ENCODE measurements at regions not wholly inside any gene's neighbourhood (a gene's known extent, or its start where the extent isn't known, plus 50 kb on each side); places are given as distances from the start of the nearest gene placed in this dataset.

DNA sequence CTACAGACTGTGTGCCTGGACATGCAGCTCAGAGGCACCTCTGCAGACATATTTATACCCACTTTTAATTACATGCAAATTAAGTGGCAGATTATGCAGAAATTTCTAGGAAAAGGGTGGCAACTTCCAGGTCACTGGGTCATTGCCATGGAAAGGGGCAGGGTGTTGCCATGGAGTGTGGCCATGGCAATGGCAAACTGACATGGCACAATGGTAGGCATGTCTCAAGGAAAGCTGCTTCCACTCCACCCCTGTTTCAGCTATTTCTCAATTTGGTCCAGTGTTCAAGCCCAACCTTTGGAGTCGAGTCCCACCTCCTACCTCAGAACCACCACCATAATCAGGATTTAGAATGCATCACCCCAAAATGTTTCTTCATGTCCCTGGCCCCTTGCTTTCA is 170.7 kb upstream of the TSHZ3 start:
- intact Hi-C loops (cut with DNase I; ENCODE audit: low total_unique reads) = no loop called here

DNA sequence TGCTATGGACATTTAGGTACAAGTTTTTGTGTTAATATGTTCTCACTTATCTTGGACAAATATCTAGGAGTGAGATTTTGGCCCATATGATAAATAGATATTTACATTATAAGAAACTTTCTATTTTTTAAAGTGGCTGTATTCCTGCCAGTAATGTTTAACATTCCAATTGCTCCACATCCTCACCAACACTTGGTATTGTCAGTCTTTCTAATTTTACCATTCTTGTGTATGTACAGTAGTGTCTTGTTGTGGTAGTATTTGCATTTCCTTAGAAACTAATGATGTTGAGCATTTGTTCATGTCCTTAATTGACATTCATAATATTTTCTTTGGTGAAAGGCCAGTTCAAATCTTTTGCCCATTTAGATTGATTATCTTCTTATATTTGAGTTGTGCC is 171.4 kb upstream of the TSHZ3 start:
- no peaks in the 10 kb centered on the region for H3K27me3 ChIP-seq
- intact Hi-C loops (cut with DNase I; ENCODE audit: low total_unique reads) = no loop called here
- no peaks in the 10 kb centered on the region for H3K4me1 ChIP-seq
- TF ChIP-seq POLR2A (IDR thresholded peaks at IDR 0.05) = no peak
- no peaks in the 10 kb centered on the region for H3K9me3 ChIP-seq
- no peak overlapping the region for H3K27ac ChIP-seq
- no peak overlapping the region for H3K4me3 ChIP-seq
- no peak for DNase-seq
- H3K36me3 ChIP-seq (ENCODE audit: low read depth, missing control alignments) = no peaks in the 10 kb centered on the region

More for the DNA sequence above, 170.7 kb upstream of the TSHZ3 start:
- WGBS, 2 donors = 84 to 100% methylated on average over 1 of the region's 1 CpG
- no peak for DNase-seq
- no peaks in the 10 kb centered on the region for H3K36me3 ChIP-seq (ENCODE audit: low read depth, missing control alignments)
- TF ChIP-seq, protein P1, sequence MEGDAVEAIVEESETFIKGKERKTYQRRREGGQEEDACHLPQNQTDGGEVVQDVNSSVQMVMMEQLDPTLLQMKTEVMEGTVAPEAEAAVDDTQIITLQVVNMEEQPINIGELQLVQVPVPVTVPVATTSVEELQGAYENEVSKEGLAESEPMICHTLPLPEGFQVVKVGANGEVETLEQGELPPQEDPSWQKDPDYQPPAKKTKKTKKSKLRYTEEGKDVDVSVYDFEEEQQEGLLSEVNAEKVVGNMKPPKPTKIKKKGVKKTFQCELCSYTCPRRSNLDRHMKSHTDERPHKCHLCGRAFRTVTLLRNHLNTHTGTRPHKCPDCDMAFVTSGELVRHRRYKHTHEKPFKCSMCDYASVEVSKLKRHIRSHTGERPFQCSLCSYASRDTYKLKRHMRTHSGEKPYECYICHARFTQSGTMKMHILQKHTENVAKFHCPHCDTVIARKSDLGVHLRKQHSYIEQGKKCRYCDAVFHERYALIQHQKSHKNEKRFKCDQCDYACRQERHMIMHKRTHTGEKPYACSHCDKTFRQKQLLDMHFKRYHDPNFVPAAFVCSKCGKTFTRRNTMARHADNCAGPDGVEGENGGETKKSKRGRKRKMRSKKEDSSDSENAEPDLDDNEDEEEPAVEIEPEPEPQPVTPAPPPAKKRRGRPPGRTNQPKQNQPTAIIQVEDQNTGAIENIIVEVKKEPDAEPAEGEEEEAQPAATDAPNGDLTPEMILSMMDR (IDR thresholded peaks at IDR 0.05) = no peak
- TF ChIP-seq POLR2A (IDR thresholded peaks at IDR 0.05) = no peak
- H3K27me3 ChIP-seq = no peaks in the 10 kb centered on the region
- H3K4me1 ChIP-seq = no peaks in the 10 kb centered on the region
- no peak overlapping the region for H3K27ac ChIP-seq
- no peaks in the 10 kb centered on the region for H3K9me3 ChIP-seq
- no peak overlapping the region for H3K4me3 ChIP-seq

DNA sequence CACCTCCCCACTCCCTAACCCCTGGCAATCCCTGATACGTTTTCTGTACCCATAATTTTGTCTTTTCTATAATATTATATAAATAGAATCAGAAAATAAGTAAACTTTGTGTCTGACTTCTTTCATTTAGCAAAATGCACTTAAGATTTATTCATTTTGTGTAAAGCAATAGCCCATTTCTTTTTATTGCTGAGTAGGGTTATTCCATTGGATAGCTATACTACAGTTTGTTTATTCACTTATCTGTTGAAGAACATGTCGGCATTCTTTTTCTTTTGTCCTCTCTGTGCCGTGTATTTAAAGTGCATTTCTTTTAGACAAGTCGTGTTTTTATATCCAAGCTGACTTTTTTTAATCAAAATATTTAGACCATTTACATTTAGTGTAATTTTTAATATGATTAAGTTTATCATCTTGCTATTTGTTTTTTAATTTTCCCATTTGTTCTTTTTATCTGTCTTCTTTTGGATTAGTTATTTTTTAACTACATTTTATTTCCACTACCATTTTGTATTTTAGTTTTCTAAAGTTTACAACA is 176.4 kb upstream of the TSHZ3 start:
- H3K27ac ChIP-seq = no peak overlapping the region
- H3K4me1 ChIP-seq = no peaks in the 10 kb centered on the region
- H3K4me3 ChIP-seq = no peak overlapping the region
- no peaks in the 10 kb centered on the region for H3K36me3 ChIP-seq (ENCODE audit: low read depth, missing control alignments)
- TF ChIP-seq, protein P1 (IDR thresholded peaks at IDR 0.05) = no peak
- no peak for TF ChIP-seq POLR2A (IDR thresholded peaks at IDR 0.05)
- H3K9me3 ChIP-seq = no peaks in the 10 kb centered on the region
- DNase-seq = no peak
- H3K27me3 ChIP-seq = no peaks in the 10 kb centered on the region
- intact Hi-C loops (cut with DNase I; ENCODE audit: low total_unique reads) = no loop called here
- WGBS, 2 donors = 88 to 94% methylated on average over 4 of the region's 4 CpGs

DNA sequence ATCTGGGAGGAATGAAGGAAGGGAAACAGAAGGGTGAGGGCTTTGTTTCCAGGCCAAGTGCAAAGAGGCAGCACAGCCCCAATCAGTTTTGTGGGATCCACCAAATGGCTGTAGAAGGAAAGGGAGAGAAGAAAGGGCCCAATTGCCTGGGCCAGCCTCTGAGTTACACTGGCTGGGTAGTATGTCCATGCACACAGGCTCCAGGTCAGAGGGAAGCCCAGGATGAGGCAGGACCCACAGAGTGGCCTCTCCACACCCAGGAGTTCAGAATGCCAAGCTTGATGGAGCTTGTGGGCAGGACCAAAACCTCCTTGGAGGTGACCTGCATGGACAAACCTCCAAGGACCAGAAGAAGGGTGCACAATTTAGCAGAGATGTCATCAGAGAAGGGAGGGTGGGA is 178.2 kb upstream of the TSHZ3 start:
- Histone ChIP-seq H3K4me1 (no peaks in the 10 kb centered on the region), H3K36me3 (ENCODE audit: low read depth, missing control alignments) (no peaks in the 10 kb centered on the region), H3K27me3 (no peaks in the 10 kb centered on the region), H3K9me3 (no peaks in the 10 kb centered on the region), H3K27ac (no peak overlapping the region), H3K4me3 (no peak overlapping the region)
- intact Hi-C loops (cut with DNase I; ENCODE audit: low total_unique reads) = no loop called here
- DNase-seq = no peak
- TF ChIP-seq POLR2A (IDR thresholded peaks at IDR 0.05) = no peak
- TF ChIP-seq, protein P1 (IDR thresholded peaks at IDR 0.05) = no peak

DNA sequence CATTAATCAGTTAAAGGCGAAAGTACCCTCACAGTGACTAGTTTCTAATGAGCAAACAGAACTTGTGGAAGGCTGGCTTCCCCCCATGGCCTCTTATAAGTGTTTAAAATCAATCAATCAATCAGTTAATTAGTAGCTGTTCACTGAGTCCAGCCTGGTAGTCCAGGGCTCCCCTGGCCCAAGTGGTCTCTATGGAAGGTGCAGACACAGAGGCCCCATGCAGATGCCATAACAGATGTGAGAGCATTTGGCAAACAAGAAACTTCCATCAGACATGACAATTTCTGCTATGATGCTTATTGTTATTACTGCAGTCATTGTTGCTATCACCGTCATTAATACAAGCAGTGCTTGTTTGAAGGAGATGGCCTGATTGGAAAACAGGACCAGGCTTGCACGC is 179.0 kb upstream of the TSHZ3 start:
- intact Hi-C loops (cut with DNase I; ENCODE audit: low total_unique reads) = no loop called here
- Histone ChIP-seq H3K4me3 (no peak overlapping the region), H3K9me3 (no peaks in the 10 kb centered on the region), H3K36me3 (ENCODE audit: low read depth, missing control alignments) (no peaks in the 10 kb centered on the region), H3K27me3 (no peaks in the 10 kb centered on the region), H3K27ac (no peak overlapping the region), H3K4me1 (no peaks in the 10 kb centered on the region)
- WGBS, 2 donors = 93 to 97% methylated on average over 3 of the region's 3 CpGs
- DNase-seq = no peak
- TF ChIP-seq, protein P1 (IDR thresholded peaks at IDR 0.05) = no peak
- TF ChIP-seq POLR2A (IDR thresholded peaks at IDR 0.05) = no peak
